A673 (cell line): ENCODE measurements at regions not wholly inside any gene's neighbourhood (a gene's known extent, or its start where the extent isn't known, plus 50 kb on each side); places are given as distances from the start of the nearest gene placed in this dataset.

Experiments used
- BruUV-seq: library from RNA; stranded (reverse); fragments of 400-500 nt; replicated peaks from 2 replicates; lab custom pipeline; 2021; lab: Mats Ljungman, UMichigan
- CTCF ChIA-PET: fragments of 300-600 bp; sonication (Branson Sonifier 250); formaldehyde crosslinking; loops from one replicate; lab custom pipeline; 2022; ENCODE audit warnings: antibody characterized with exemption; lab: Charles Lee
- POLR2A ChIA-PET: fragments of 300-600 bp; sonication (Branson Sonifier 250); formaldehyde crosslinking; loops from one replicate; lab custom pipeline; 2022; ENCODE audit warnings: antibody characterized with exemption; ENCODE audit not compliant: low non-redundant PET; lab: Charles Lee
- DNase-seq: peaks from one replicate; pipeline ENCODE4 v3.0.0-alpha.2; 2015; ENCODE audit warnings: low spot score
- H3K27ac ChIP-seq: fragments of 200-600 bp; sonication (generic); 2 replicates; pipeline ENCODE4 v1.5.1; 2016; ENCODE audit warnings: mixed run types, low read depth, mild to moderate bottlenecking, mixed read lengths, antibody characterized with exemption, low read length; ENCODE audit not compliant: poor library complexity, severe bottlenecking
- H3K27me3 ChIP-seq: fragments of 200-600 bp; sonication (generic); replicated peaks from 2 replicates; pipeline ENCODE4 v1.6.1; 2017; ENCODE audit warnings: mixed run types, low read depth, mild to moderate bottlenecking, mixed read lengths, antibody characterized with exemption, low read length; ENCODE audit not compliant: insufficient read depth, poor library complexity
- H3K36me3 ChIP-seq: fragments of 200-600 bp; sonication (generic); 2 replicates; pipeline ENCODE4 v1.6.1; 2016; ENCODE audit warnings: mixed run types, mild to moderate bottlenecking, mixed read lengths, antibody characterized with exemption, low read length; ENCODE audit not compliant: insufficient read depth, poor library complexity, severe bottlenecking
- H3K4me1 ChIP-seq: fragments of 200-600 bp; sonication (generic); 2 replicates; pipeline ENCODE4 v1.6.1; 2017; ENCODE audit warnings: mixed run types, mild to moderate bottlenecking, mixed read lengths, antibody characterized with exemption, low read length; ENCODE audit not compliant: insufficient read depth, poor library complexity, severe bottlenecking
- H3K4me3 ChIP-seq: fragments of 200-600 bp; sonication (generic); 2 replicates; pipeline ENCODE4 v1.5.1; 2016; ENCODE audit warnings: low read depth, mixed run types, mild to moderate bottlenecking, mixed read lengths, low read length; ENCODE audit not compliant: poor library complexity, severe bottlenecking
- H3K9me3 ChIP-seq: fragments of 200-600 bp; sonication (generic); 2 replicates; pipeline ENCODE4 v1.6.1; 2016; ENCODE audit warnings: mixed run types, low read depth, mild to moderate bottlenecking, mixed read lengths, antibody characterized with exemption, low read length; ENCODE audit not compliant: poor library complexity, severe bottlenecking
- CTCF ChIP-seq: fragments of 300-800, 200-600 bp; sonication (generic); conservative IDR thresholded peaks from 2 replicates; pipeline ENCODE4 v1.5.1; 2017; ENCODE audit warnings: low read depth, mild to moderate bottlenecking, antibody characterized with exemption, low read length, moderate library complexity, mixed read lengths
- EZH2 ChIP-seq: fragments of 200-600 bp; sonication (generic); IDR thresholded peaks from 2 replicates; pipeline ENCODE4 v1.6.1; 2017; ENCODE audit warnings: borderline replicate concordance, low read depth, mild to moderate bottlenecking, mixed read lengths, antibody characterized with exemption, low read length; ENCODE audit not compliant: poor library complexity, severe bottlenecking
- intact Hi-C: fragments of 100-400 bp; cut with micrococcal nuclease; formaldehyde crosslinking; loops from one replicate; pipeline ENCODE4 v1.10.0; 2022; ENCODE audit not compliant: unreplicated experiment

GRCh38 chr11:40030867-40031266 lies 1428.6 kb downstream of the LRRC4C start:
- Histone ChIP-seq H3K9me3 (peaks cover 7% of the 10 kb centered on the region), H3K27ac (no peak overlapping the region), H3K4me1 (peaks cover 7% of the 10 kb centered on the region), H3K4me3 (no peak overlapping the region), H3K27me3 (no peaks in the 10 kb centered on the region), H3K36me3 (no peaks in the 10 kb centered on the region)
- intact Hi-C loops, result no loop called here
- POLR2A ChIA-PET, result no interaction called here
- CTCF ChIA-PET, result no interaction called here
- no peak for TF ChIP-seq CTCF
- TF ChIP-seq EZH2, result no peak
- no peak for DNase-seq
- BruUV-seq, result no TSS peak

- Histone ChIP-seq H3K9me3 (peaks cover 7% of the 10 kb centered on the region), H3K27me3 (no peaks in the 10 kb centered on the region), H3K36me3 (no peaks in the 10 kb centered on the region), H3K4me1 (peaks cover 7% of the 10 kb centered on the region), H3K4me3 (no peak overlapping the region), H3K27ac (no peak overlapping the region)
- no TSS peak for BruUV-seq
- CTCF ChIA-PET, result no interaction called here
- TF ChIP-seq CTCF (no peak), EZH2 (no peak)
- intact Hi-C loops, result no loop called here
- no peak for DNase-seq
- POLR2A ChIA-PET, result interaction anchor here (0.6 kb wide), 1 partner anchor 109 kb away, joined by 4 read pairs; no protein-coding TSS in a partner anchor
Measured at GRCh38 chr11:40029391-40029790, 1430.1 kb downstream of the LRRC4C start.

- ChIA-PET CTCF (no interaction called here), POLR2A (no interaction called here)
- no peaks in the 10 kb centered on the region for H3K36me3 ChIP-seq
- DNase-seq, result no peak
- TF ChIP-seq CTCF (no peak), EZH2 (no peak)
- no peak overlapping the region for H3K27ac ChIP-seq
- no peaks in the 10 kb centered on the region for H3K27me3 ChIP-seq
- H3K9me3 ChIP-seq, result peaks cover 7% of the 10 kb centered on the region
- H3K4me1 ChIP-seq, result peaks cover 7% of the 10 kb centered on the region
- no TSS peak for BruUV-seq
- H3K4me3 ChIP-seq, result no peak overlapping the region
- intact Hi-C loops, result no loop called here
Measured at GRCh38 chr11:40027720-40028119, 1431.7 kb downstream of the LRRC4C start.
